HCT116 (cell line): ENCODE measurements at regions not wholly inside any gene's neighbourhood (a gene's known extent, or its start where the extent isn't known, plus 50 kb on each side); places are given as distances from the start of the nearest gene placed in this dataset.

Source experiments
- ATAC-seq: fragments of 200-7000 bp; cut with Tn5 transposase; 2 replicates; pipeline ENCODE4 v1.9.1; 2020; ENCODE audit warnings: mild to moderate bottlenecking, moderate library complexity
- BruUV-seq: library from RNA; stranded (reverse); fragments of 400-500 nt; replicated peaks from 2 replicates; lab custom pipeline; 2021; lab: Mats Ljungman, UMichigan
- CTCF ChIA-PET: fragments of 300-600 bp; sonication (Branson Sonifier 250); formaldehyde crosslinking; loops from one replicate; lab custom pipeline; 2021; ENCODE audit warnings: antibody characterized with exemption; lab: Charles Lee
- POLR2A ChIA-PET: fragments of 300-600, 350-600 bp; sonication (Branson Sonifier 250); formaldehyde crosslinking; loops from one replicate; lab custom pipeline; 2021; ENCODE audit warnings: antibody characterized with exemption; lab: Charles Lee
- RAD21 ChIA-PET, 2 experiments: fragments of 300-600 bp; sonication (Branson Sonifier 250); formaldehyde crosslinking; loops; one replicate each; lab custom pipeline; 2023; ENCODE audit warnings: low total read pairs in 2 of 2; ENCODE audit not compliant: uncharacterized antibody in 2 of 2, unreplicated experiment in 2 of 2, low non-redundant PET in 1 of 2; lab: Charles Lee
- DNase-seq: peaks from one replicate; pipeline ENCODE4 v3.0.0-alpha.2; 2010; ENCODE audit warnings: low read depth, low spot score
- H2AFZ ChIP-seq: fragments of 200-600 bp; shearing (Covaris generic), sonication (generic); 2 replicates; pipeline ENCODE4 v1.6.1; 2017; ENCODE audit warnings: low read depth, mixed run types, mixed read lengths, antibody characterized with exemption, low read length; ENCODE audit not compliant: poor library complexity, severe bottlenecking
- H3K27ac ChIP-seq: 2 replicates; pipeline ENCODE4 v1.5.1; 2012; ENCODE audit warnings: low read depth, low read length
- H3K27me3 ChIP-seq: fragments of 200-600 bp; sonication (generic); 2 replicates; pipeline ENCODE4 v1.6.1; 2016; ENCODE audit warnings: mixed run types, low read length, mixed read lengths; ENCODE audit not compliant: insufficient read depth
- H3K36me3 ChIP-seq, 2 experiments: fragments of 200-500 bp in 1 of 2; fragments of 200-600 bp in 1 of 2; sonication (Bioruptor generic) in 1 of 2; sonication (generic) in 1 of 2; 2 replicates each; pipeline versions ENCODE4 v1.5.1 to v1.6.1; 2014 to 2016; ENCODE audit warnings: low read length in 2 of 2, inconsistent platforms in 1 of 2, mixed read lengths in 1 of 2, mixed run types in 1 of 2; ENCODE audit not compliant: insufficient read depth in 2 of 2, control insufficient read depth in 1 of 2
- H3K4me1 ChIP-seq, 2 experiments: fragments of 200-600 bp in 1 of 2; sonication (generic) in 1 of 2; 2 replicates each; pipeline versions ENCODE4 v1.5.1 to v1.6.1; 2012 to 2017; ENCODE audit warnings: low read length in 2 of 2, inconsistent platforms in 1 of 2, mild to moderate bottlenecking in 1 of 2, mixed read lengths in 1 of 2, mixed run types in 1 of 2, moderate library complexity in 1 of 2; ENCODE audit not compliant: insufficient read depth in 2 of 2, control insufficient read depth in 1 of 2
- H3K4me2 ChIP-seq: fragments of 200-600 bp; sonication (generic); 2 replicates; pipeline ENCODE4 v1.6.1; 2017; ENCODE audit warnings: mixed run types, low read length, mixed read lengths
- H3K4me3 ChIP-seq, 2 experiments: fragments of 200-600 bp in 1 of 2; sonication (generic) in 1 of 2; replicated peaks in 1 of 2; 2 replicates each; pipeline ENCODE4 v1.5.1; 2011 to 2016; ENCODE audit warnings: low read length in 2 of 2, control low read depth in 1 of 2, low read depth in 1 of 2, mild to moderate bottlenecking in 1 of 2, mixed read lengths in 1 of 2, mixed run types in 1 of 2
- H3K79me2 ChIP-seq: fragments of 200-600 bp; sonication (generic); 2 replicates; pipeline ENCODE4 v1.6.1; 2017; ENCODE audit warnings: mild to moderate bottlenecking, mixed run types, low read length, moderate library complexity, mixed read lengths; ENCODE audit not compliant: insufficient read depth
- H3K9ac ChIP-seq: fragments of 200-600 bp; sonication (generic); 2 replicates; pipeline ENCODE4 v1.6.1; 2016; ENCODE audit warnings: low read length, mixed read lengths
- H3K9me2 ChIP-seq: fragments of 200-600 bp; sonication (generic), shearing (Covaris generic); 2 replicates; pipeline ENCODE4 v1.6.1; 2017; ENCODE audit warnings: mixed run types, mild to moderate bottlenecking, moderate library complexity; ENCODE audit not compliant: insufficient read depth
- H3K9me3 ChIP-seq, 2 experiments: fragments of 200-500 bp in 1 of 2; fragments of 200-600 bp in 1 of 2; sonication (Bioruptor generic) in 1 of 2; sonication (generic) in 1 of 2; 2 replicates each; pipeline ENCODE4 v1.6.1; 2014 to 2017; ENCODE audit warnings: low read length in 2 of 2, mixed read lengths in 2 of 2, inconsistent platforms in 1 of 2, low read depth in 1 of 2, mild to moderate bottlenecking in 1 of 2, mixed run types in 1 of 2, moderate library complexity in 1 of 2; ENCODE audit not compliant: control insufficient read depth in 1 of 2, insufficient read depth in 1 of 2
- H4K20me1 ChIP-seq: fragments of 200-600 bp; sonication (generic), shearing (Covaris generic); 2 replicates; pipeline ENCODE4 v1.6.1; 2017; ENCODE audit warnings: mixed run types, mild to moderate bottlenecking, moderate library complexity; ENCODE audit not compliant: insufficient read depth
- ATF3 ChIP-seq: IDR thresholded peaks from 2 replicates; pipeline ENCODE4 v1.6.1; 2012
- CTCF ChIP-seq, 3 experiments: fragments of 200-600 bp in 1 of 3; sonication (generic) in 1 of 3; IDR thresholded peaks in 2 of 3; conservative IDR thresholded peaks in 1 of 3; 2 replicates each; pipeline ENCODE4 v1.5.1; 2012 to 2017; ENCODE audit warnings: low read depth in 2 of 3, low read length in 2 of 3, antibody characterized with exemption in 1 of 3, borderline replicate concordance in 1 of 3, control low read depth in 1 of 3, mild to moderate bottlenecking in 1 of 3, mixed read lengths in 1 of 3, mixed run types in 1 of 3, moderate library complexity in 1 of 3; ENCODE audit not compliant: insufficient read depth in 1 of 3
- EGR1 ChIP-seq: IDR thresholded peaks from 2 replicates; pipeline ENCODE4 v1.6.1; 2012; ENCODE audit warnings: low read depth
- ELF1 ChIP-seq: IDR thresholded peaks from 2 replicates; pipeline ENCODE4 v1.6.1; 2012; ENCODE audit warnings: low read depth, borderline replicate concordance
- EZH2 ChIP-seq: fragments of 200-600 bp; sonication (generic); IDR thresholded peaks from 2 replicates; pipeline ENCODE4 v1.6.1; 2017; ENCODE audit warnings: antibody characterized with exemption, mixed run types
- EZH2phosphoT487 ChIP-seq: fragments of 200-600 bp; IDR thresholded peaks from 2 replicates; pipeline ENCODE4 v1.6.1; 2018; ENCODE audit warnings: antibody characterized with exemption, borderline replicate concordance
- FOSL1 ChIP-seq: IDR thresholded peaks from 2 replicates; pipeline ENCODE4 v1.6.1; 2012; ENCODE audit warnings: low read depth
- SP1 ChIP-seq: IDR thresholded peaks from 2 replicates; pipeline ENCODE4 v1.6.1; 2012; ENCODE audit warnings: low read depth
- TCF7L2 ChIP-seq: IDR thresholded peaks from 2 replicates; pipeline ENCODE4 v1.7.0; 2011; ENCODE audit warnings: borderline replicate concordance, inconsistent platforms; ENCODE audit not compliant: insufficient read depth, insufficient read length; ENCODE audit errors: extremely low read depth
- YY1 ChIP-seq: IDR thresholded peaks from 2 replicates; pipeline ENCODE4 v1.6.1; 2011; ENCODE audit warnings: low read length, low read depth, moderate library complexity, mild to moderate bottlenecking; ENCODE audit not compliant: insufficient replicate concordance; ENCODE audit errors: extremely low read depth
- ZNF274 ChIP-seq: fragments of 200-500 bp; sonication (Bioruptor generic); IDR thresholded peaks from 2 replicates; pipeline ENCODE4 v1.6.1; 2014; ENCODE audit warnings: mild to moderate bottlenecking, low read depth, low read length, inconsistent platforms
- intact Hi-C: fragments of 100-400 bp; cut with micrococcal nuclease; formaldehyde crosslinking; loops from 2 replicates; pipeline ENCODE4 v1.10.0; 2022
- TF ChIP-seq, protein P1 (sequence below): IDR thresholded peaks from 2 replicates; pipeline ENCODE4 v1.6.1; 2012; ENCODE audit warnings: low read depth

GRCh38 chr18:64438178-64438577 lies 289.3 kb upstream of the LINC00305 start:
- Histone ChIP-seq H3K4me2 (no peak overlapping the region), H3K79me2 (no peaks in the 10 kb centered on the region), H3K9me2 (no peaks in the 10 kb centered on the region), H3K27me3 (no peaks in the 10 kb centered on the region), H3K27ac (no peak overlapping the region), H3K36me3 (no peaks in the 10 kb centered on the region), H3K4me3 (no peak overlapping the region), H2AFZ (no peak overlapping the region), H3K4me1 (no peaks in the 10 kb centered on the region), H4K20me1 (no peaks in the 10 kb centered on the region), H3K9ac (no peak overlapping the region), H3K9me3 (peaks cover 4 to 14% of the 10 kb centered on the region in 2 experiments; a peak in 2 of 4 replicates)
- ATAC-seq, result no peak
- DNase-seq, result no peak
- no peak for TF ChIP-seq EZH2
- TF ChIP-seq EZH2phosphoT487, result no peak
- TF ChIP-seq EGR1, result no peak
- BruUV-seq, result no TSS peak
- RAD21 ChIA-PET, result no interaction called here
- intact Hi-C loops, result no loop called here
- CTCF ChIA-PET, result no interaction called here
- POLR2A ChIA-PET, result no interaction called here

GRCh38 chr18:64436111-64436510 lies 287.2 kb upstream of the LINC00305 start:
- ChIA-PET CTCF (no interaction called here), RAD21 (no interaction called here), POLR2A (no interaction called here)
- Histone ChIP-seq H2AFZ (no peak overlapping the region), H3K9ac (no peak overlapping the region), H3K4me2 (no peak overlapping the region), H3K27ac (no peak overlapping the region), H3K27me3 (no peaks in the 10 kb centered on the region), H3K79me2 (no peaks in the 10 kb centered on the region), H3K4me3 (no peak overlapping the region), H3K4me1 (no peaks in the 10 kb centered on the region), H3K9me2 (no peaks in the 10 kb centered on the region), H4K20me1 (no peaks in the 10 kb centered on the region), H3K36me3 (no peaks in the 10 kb centered on the region), H3K9me3 (peaks cover 8 to 11% of the 10 kb centered on the region in 2 experiments; a peak in 2 of 4 replicates)
- DNase-seq (no peak), ATAC-seq (no peak)
- BruUV-seq, result no TSS peak
- TF ChIP-seq ZNF274 (no peak), FOSL1 (no peak), YY1 (no peak), SP1 (no peak), EGR1 (no peak), ELF1 (no peak), ATF3 (no peak), CTCF (IDR thresholded peaks at IDR 0.05 in 2 of 3, conservative IDR thresholded peaks at IDR 0.05 in 1 of 3; ENCODE audit: borderline replicate concordance in 1 of 3, insufficient read depth in 1 of 3, low read depth in 2 of 3, low read length in 2 of 3) (no peak), TCF7L2 (no peak), EZH2 (no peak)
- TF ChIP-seq, protein P1, sequence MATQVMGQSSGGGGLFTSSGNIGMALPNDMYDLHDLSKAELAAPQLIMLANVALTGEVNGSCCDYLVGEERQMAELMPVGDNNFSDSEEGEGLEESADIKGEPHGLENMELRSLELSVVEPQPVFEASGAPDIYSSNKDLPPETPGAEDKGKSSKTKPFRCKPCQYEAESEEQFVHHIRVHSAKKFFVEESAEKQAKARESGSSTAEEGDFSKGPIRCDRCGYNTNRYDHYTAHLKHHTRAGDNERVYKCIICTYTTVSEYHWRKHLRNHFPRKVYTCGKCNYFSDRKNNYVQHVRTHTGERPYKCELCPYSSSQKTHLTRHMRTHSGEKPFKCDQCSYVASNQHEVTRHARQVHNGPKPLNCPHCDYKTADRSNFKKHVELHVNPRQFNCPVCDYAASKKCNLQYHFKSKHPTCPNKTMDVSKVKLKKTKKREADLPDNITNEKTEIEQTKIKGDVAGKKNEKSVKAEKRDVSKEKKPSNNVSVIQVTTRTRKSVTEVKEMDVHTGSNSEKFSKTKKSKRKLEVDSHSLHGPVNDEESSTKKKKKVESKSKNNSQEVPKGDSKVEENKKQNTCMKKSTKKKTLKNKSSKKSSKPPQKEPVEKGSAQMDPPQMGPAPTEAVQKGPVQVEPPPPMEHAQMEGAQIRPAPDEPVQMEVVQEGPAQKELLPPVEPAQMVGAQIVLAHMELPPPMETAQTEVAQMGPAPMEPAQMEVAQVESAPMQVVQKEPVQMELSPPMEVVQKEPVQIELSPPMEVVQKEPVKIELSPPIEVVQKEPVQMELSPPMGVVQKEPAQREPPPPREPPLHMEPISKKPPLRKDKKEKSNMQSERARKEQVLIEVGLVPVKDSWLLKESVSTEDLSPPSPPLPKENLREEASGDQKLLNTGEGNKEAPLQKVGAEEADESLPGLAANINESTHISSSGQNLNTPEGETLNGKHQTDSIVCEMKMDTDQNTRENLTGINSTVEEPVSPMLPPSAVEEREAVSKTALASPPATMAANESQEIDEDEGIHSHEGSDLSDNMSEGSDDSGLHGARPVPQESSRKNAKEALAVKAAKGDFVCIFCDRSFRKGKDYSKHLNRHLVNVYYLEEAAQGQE, result no peak
- intact Hi-C loops, result no loop called here
